CD14-positive monocyte (primary cell): ENCODE measurements at regions not wholly inside any gene's neighbourhood (a gene's known extent, or its start where the extent isn't known, plus 50 kb on each side); places are given as distances from the start of the nearest gene placed in this dataset.

ENCODE experiments used
- DNase-seq, 3 donors: peaks; one replicate each; pipeline ENCODE4 v3.0.0-alpha.2; 2011 to 2022
- H2AFZ ChIP-seq: 2 replicates; pipeline ENCODE4 v1.6.0; 2012; ENCODE audit warnings: mild to moderate bottlenecking, low read depth, low read length, inconsistent platforms; ENCODE audit not compliant: insufficient read depth, poor library complexity, severe bottlenecking
- H3K27ac ChIP-seq, 2 donors: 1 replicate in 1 of 2; 2 replicates in 1 of 2; pipeline ENCODE4 v1.5.1; 2012 to 2013; ENCODE audit warnings: low read length in 2 of 2, control low read depth in 1 of 2, inconsistent platforms in 1 of 2, low read depth in 1 of 2, mild to moderate bottlenecking in 1 of 2
- H3K27me3 ChIP-seq, 2 donors: one replicate each; pipeline versions ENCODE4 v1.6.0 to v1.6.1; 2011 to 2013; ENCODE audit warnings: low read length in 2 of 2; ENCODE audit not compliant: control insufficient read depth in 2 of 2, insufficient read depth in 2 of 2
- H3K36me3 ChIP-seq, 2 donors: replicated peaks in 1 of 2; 1 replicate in 1 of 2; 2 replicates in 1 of 2; pipeline versions ENCODE4 v1.5.1 to v1.6.1; 2012 to 2013; ENCODE audit warnings: low read length in 2 of 2, control low read depth in 1 of 2, inconsistent platforms in 1 of 2, mild to moderate bottlenecking in 1 of 2; ENCODE audit not compliant: insufficient read depth in 2 of 2, control insufficient read depth in 1 of 2
- H3K4me1 ChIP-seq, 2 donors: 1 replicate in 1 of 2; 2 replicates in 1 of 2; pipeline versions ENCODE4 v1.5.1 to v1.6.1; 2012 to 2013; ENCODE audit warnings: low read length in 2 of 2, control low read depth in 1 of 2, inconsistent platforms in 1 of 2, mild to moderate bottlenecking in 1 of 2, moderate library complexity in 1 of 2; ENCODE audit not compliant: insufficient read depth in 2 of 2, control insufficient read depth in 1 of 2
- H3K4me2 ChIP-seq: replicated peaks from 2 replicates; pipeline ENCODE3; 2012; ENCODE audit warnings: low read length, moderate library complexity, mild to moderate bottlenecking; ENCODE audit not compliant: poor library complexity, severe bottlenecking; ENCODE audit errors: extremely low read depth
- H3K4me3 ChIP-seq, 3 experiments: fragments of 200-600 bp in 1 of 3; sonication (generic) in 1 of 3; replicated peaks in 1 of 3; 1 replicate in 2 of 3; 2 replicates in 1 of 3; pipeline ENCODE4 v1.5.1; 2011 to 2013; ENCODE audit warnings: low read length in 3 of 3, mild to moderate bottlenecking in 3 of 3, control low read depth in 2 of 3, low read depth in 2 of 3, inconsistent platforms in 1 of 3, moderate library complexity in 1 of 3
- H3K79me2 ChIP-seq: 2 replicates; pipeline ENCODE4 v1.6.0; 2012; ENCODE audit warnings: mild to moderate bottlenecking, control low read depth, inconsistent platforms, low read length, moderate library complexity; ENCODE audit not compliant: insufficient read depth
- H3K9ac ChIP-seq: 2 replicates; pipeline ENCODE4 v1.6.0; 2017; ENCODE audit warnings: low read length, mild to moderate bottlenecking; ENCODE audit not compliant: insufficient read depth, poor library complexity, severe bottlenecking
- H3K9me3 ChIP-seq, 2 donors: replicated peaks in 1 of 2; 1 replicate in 1 of 2; 2 replicates in 1 of 2; pipeline versions ENCODE4 v1.5.1 to v1.6.1; 2012 to 2013; ENCODE audit warnings: low read length in 2 of 2, control low read depth in 1 of 2; ENCODE audit not compliant: control insufficient read depth in 1 of 2, insufficient read depth in 1 of 2
- H4K20me1 ChIP-seq: 2 replicates; pipeline ENCODE4 v1.6.0; 2012; ENCODE audit warnings: mild to moderate bottlenecking, low read length, control low read depth, moderate library complexity; ENCODE audit not compliant: insufficient read depth
- H3K27ac Mint-ChIP-seq, 7 donors: one replicate each; pipeline ENCODE4 v1.8.0; 2020; ENCODE audit warnings: mild to moderate bottlenecking in 7 of 7, mixed read lengths in 7 of 7, moderate library complexity in 6 of 7, inconsistent platforms in 2 of 7
- H3K27me3 Mint-ChIP-seq, 3 donors: one replicate each; pipeline ENCODE4 v1.8.0; 2021 to 2022; ENCODE audit warnings: low read depth in 3 of 3, mild to moderate bottlenecking in 3 of 3, mixed read lengths in 3 of 3, moderate library complexity in 3 of 3, inconsistent platforms in 1 of 3
- H3K36me3 Mint-ChIP-seq, 2 donors: one replicate each; pipeline ENCODE4 v1.8.0; 2020; ENCODE audit warnings: mixed read lengths in 2 of 2, inconsistent platforms in 1 of 2, mild to moderate bottlenecking in 1 of 2
- H3K4me1 Mint-ChIP-seq: one replicate; pipeline ENCODE4 v1.8.0; 2020; ENCODE audit warnings: mild to moderate bottlenecking, mixed read lengths
- H3K4me3 Mint-ChIP-seq, 2 donors: one replicate each; pipeline ENCODE4 v1.8.0; 2020; ENCODE audit warnings: mild to moderate bottlenecking in 2 of 2, mixed read lengths in 2 of 2, moderate library complexity in 1 of 2
- H3K9me3 Mint-ChIP-seq, 7 donors: one replicate each; pipeline ENCODE4 v1.8.0; 2020 to 2022; ENCODE audit warnings: mixed read lengths in 7 of 7, mild to moderate bottlenecking in 6 of 7, moderate library complexity in 6 of 7, inconsistent platforms in 2 of 7
- WGBS: methylation state at CpG from one replicate; pipeline ENCODE4 v1.1.5; 2013; ENCODE audit warnings: missing lambda C conversion rate; ENCODE audit not compliant: insufficient coverage; 5-methylcytosine and 5-hydroxymethylcytosine counted together
- intact Hi-C, 2 donors: fragments of 100-400 bp; cut with micrococcal nuclease; formaldehyde crosslinking; loops; one replicate each; pipeline versions ENCODE4 v1.15.0 to v1.15.1; 2023
- TF ChIP-seq, protein P1 (sequence below): fragments of 200-600 bp; IDR thresholded peaks from one replicate; pipeline ENCODE4 v1.8.0; 2022; ENCODE audit warnings: antibody characterized with exemption, mild to moderate bottlenecking

DNA sequence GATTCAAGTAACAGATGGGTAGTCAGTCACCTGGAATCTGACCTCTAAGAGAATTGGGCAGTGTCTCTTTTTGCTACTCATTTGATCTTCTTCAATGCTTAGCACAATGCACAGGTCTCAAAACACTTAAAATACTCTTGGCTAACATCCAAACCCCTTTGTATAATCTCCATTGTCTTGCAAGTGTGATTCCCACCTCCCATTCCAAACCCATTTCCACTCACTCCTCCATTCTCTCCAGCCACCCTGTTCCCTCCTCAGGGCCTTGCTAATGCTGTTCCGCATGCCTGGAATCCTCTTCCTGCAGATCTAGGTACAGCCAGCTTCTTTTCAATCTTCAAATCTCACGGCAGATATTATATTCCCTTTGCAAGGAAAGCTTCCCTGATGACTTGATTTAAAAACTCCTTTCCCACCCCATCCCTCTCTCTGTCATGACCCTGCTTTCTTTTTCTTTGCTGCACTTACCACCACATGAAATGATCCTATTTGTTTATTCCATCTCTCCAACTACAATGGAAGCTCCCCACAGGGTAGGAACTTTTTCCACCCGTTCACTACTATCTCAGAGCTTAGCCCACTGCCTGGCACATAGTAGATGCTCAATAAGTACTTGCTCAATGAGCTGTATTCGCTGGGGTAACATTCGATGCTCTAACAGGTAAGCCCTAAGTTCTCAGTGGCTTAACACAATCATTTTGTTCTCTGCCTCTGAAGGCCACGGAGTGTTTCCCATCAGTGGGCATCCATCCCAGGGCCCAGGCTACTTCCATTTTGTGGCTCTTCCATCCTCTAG lies 121.7 kb downstream of the MN1 start:
- H4K20me1 ChIP-seq = no peaks in the 10 kb centered on the region
- no peaks in the 10 kb centered on the region for H3K27me3 ChIP-seq
- WGBS = 97% methylated on average over 5 of the region's 6 CpGs
- Mint-ChIP-seq H3K4me1 (no peaks in the 10 kb centered on the region), H3K9me3 (peaks cover 0 to 5% (median 0%) of the 10 kb centered on the region in 7 donors), H3K36me3 (no peaks in the 10 kb centered on the region), H3K4me3 (no peak overlapping the region), H3K27me3 (peaks cover 0 to 9% (median 0%) of the 10 kb centered on the region in 3 donors), H3K27ac (peak overlapping the region in 1 of 7 donors; percentile 30)
- H2AFZ ChIP-seq = no peak overlapping the region
- no peak overlapping the region for H3K27ac ChIP-seq
- no peak for DNase-seq
- no peak overlapping the region for H3K4me3 ChIP-seq
- H3K4me1 ChIP-seq = no peaks in the 10 kb centered on the region
- no peaks in the 10 kb centered on the region for H3K36me3 ChIP-seq
- no peak overlapping the region for H3K9ac ChIP-seq
- no peaks in the 10 kb centered on the region for H3K9me3 ChIP-seq
- intact Hi-C loops = loop anchor here in 1 of 2 donors (10.0 kb wide), 1 partner anchor 125 kb away; the partner anchor contains the start of gene MN1
- TF ChIP-seq, protein P1, sequence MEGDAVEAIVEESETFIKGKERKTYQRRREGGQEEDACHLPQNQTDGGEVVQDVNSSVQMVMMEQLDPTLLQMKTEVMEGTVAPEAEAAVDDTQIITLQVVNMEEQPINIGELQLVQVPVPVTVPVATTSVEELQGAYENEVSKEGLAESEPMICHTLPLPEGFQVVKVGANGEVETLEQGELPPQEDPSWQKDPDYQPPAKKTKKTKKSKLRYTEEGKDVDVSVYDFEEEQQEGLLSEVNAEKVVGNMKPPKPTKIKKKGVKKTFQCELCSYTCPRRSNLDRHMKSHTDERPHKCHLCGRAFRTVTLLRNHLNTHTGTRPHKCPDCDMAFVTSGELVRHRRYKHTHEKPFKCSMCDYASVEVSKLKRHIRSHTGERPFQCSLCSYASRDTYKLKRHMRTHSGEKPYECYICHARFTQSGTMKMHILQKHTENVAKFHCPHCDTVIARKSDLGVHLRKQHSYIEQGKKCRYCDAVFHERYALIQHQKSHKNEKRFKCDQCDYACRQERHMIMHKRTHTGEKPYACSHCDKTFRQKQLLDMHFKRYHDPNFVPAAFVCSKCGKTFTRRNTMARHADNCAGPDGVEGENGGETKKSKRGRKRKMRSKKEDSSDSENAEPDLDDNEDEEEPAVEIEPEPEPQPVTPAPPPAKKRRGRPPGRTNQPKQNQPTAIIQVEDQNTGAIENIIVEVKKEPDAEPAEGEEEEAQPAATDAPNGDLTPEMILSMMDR = no peak
- H3K79me2 ChIP-seq = no peaks in the 10 kb centered on the region
- no peak overlapping the region for H3K4me2 ChIP-seq

DNA sequence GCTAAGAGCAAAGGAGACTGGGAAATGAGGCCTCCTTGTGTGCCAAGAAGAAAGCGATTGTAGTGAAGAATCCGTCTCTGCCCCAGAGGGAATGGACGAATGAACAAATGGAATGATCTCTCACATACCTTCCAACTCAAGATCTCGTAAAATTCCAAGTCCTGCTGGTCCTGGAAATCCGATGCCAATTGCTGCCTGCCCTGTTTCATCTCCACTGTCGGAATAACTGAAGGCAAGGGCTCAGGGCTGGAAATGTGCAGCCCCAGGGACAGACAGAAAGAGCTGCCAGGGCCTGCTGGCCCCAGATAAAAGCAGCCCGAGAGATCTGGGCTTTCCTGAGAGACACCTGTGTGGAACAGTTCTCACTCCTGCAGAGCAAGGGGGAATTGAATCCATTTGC lies 120.9 kb downstream of the MN1 start:
- Histone ChIP-seq H3K4me2 (no peak overlapping the region), H3K27me3 (no peaks in the 10 kb centered on the region), H3K27ac (no peak overlapping the region), H3K9ac (no peak overlapping the region), H3K79me2 (no peaks in the 10 kb centered on the region), H3K9me3 (no peaks in the 10 kb centered on the region), H3K4me3 (no peak overlapping the region), H4K20me1 (no peaks in the 10 kb centered on the region), H3K4me1 (no peaks in the 10 kb centered on the region), H2AFZ (no peak overlapping the region), H3K36me3 (no peaks in the 10 kb centered on the region)
- Mint-ChIP-seq H3K27ac (no peak overlapping the region), H3K4me1 (no peaks in the 10 kb centered on the region), H3K9me3 (peaks cover 0 to 3% (median 0%) of the 10 kb centered on the region in 7 donors), H3K36me3 (no peaks in the 10 kb centered on the region), H3K4me3 (no peak overlapping the region), H3K27me3 (peaks cover 0 to 9% (median 0%) of the 10 kb centered on the region in 3 donors)
- DNase-seq = no peak
- 97% methylated on average over 6 of the region's 7 CpGs for WGBS
- intact Hi-C loops = no loop called here
- TF ChIP-seq, protein P1 = no peak
